HPDE6-E6E7 (cell line): ENCODE measurements at regions not wholly inside any gene's neighbourhood (a gene's known extent, or its start where the extent isn't known, plus 50 kb on each side); places are given as distances from the start of the nearest gene placed in this dataset.
"Not testable (repeated sequence)": the region's sequence is repeated elsewhere in the genome, so short reads cannot be mapped to it uniquely, and the experiment has no call there.

ENCODE experiments used
- DNase-seq: peaks from one replicate; pipeline ENCODE4 v3.0.0; 2011; ENCODE audit warnings: missing footprints; ENCODE audit errors: extremely low spot score

DNA sequence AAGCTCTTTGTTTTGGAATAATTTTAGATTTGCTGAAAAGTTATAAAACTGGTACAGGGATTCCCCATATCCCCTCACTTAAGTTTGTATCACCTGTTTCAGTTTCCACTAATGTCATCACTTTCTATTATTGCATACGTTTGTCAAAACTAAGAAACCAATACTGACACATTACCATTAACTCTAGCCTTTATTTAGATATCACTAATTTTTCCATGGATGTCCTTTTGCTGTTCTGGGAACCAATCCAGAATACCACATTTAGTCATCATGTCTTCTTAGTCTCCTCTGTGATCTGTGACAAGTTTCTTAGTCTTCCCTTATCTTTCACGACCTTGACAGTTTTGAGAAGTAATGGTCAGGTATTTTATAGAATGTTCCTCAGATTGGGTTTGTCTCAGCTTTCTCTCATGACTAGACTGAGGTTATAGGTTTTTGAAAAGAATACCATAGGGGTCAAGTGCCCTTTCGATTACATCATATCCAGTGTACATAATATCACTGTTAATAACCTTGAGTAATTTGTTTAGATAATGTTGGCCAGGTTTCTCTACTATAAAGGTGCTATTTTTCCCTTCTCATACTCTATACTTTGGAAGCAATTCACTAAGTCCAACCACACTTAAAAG lies 51.9 kb upstream of the NMUR2 start:
- DNase-seq, result no peak

DNA sequence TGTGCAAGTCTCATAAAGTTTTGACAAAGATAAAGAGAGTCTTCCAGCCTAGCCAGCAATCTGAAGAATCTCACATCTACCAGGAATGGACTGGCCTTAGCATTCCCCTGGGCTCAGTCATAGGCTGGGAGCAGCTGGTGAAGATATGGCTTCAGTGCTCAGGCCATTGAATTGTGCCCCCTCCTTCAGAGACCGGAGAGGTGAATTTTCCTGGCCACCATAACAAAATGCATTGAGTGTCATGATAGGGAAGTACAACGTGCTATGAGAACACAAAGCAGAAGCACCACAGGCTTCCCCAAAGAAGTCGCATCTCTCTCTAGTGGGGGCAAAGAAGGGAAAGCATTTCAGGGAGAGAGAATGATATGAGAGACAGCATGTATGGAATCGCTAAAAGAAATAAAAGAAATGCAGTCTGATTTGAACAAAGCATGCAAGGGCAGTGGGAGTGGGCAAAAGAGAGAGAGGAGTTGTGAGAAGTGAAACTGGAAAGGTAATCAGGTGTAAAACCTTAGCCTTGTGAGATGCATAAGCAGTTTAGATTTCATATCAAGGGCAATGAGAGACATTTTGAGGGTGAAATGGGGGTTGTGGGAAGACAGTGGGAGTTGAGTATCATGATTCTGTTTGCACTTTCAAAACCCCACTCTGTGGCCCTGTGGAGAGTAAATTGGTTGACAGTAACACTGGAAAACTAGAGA lies 57.1 kb upstream of the NMUR2 start:
- no peak for DNase-seq

DNA sequence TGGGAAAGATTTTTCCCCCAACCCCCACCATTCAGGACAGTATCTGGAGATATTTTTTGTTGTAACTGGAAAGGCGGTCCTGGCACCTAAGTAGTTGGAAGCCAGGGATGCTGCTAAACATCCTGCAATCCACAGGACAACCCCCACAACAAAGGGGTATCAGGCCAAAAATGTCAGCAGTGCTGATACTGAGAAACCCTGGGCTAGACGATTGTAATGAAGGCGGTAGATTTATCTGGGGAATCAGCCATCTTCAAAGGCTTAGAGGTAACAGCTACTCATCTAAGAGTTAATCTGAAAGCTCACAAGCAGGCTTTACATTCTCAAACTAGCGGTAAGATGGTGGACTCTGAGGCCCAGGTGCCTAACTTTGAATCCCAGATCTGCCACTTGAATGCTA lies 59.0 kb upstream of the NMUR2 start:
- DNase-seq, result no peak

DNA sequence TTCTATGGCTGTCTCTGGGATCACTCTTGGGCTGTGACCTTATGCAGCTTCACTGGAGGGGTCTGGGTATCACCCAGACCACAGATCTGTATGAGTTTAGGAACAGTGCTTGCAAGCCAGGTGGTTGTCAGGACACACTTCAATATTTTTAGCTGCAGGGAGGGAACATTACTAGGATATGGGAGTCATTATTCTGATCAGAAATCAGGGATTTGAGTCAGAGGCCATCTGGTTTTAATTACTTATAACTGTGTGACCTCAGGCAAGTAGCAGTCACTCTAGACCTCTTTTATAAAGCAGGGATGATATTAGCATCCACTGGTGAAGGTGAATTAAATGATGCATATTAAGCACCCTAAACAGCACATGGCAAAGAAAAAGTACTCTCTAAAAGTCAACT lies 60.1 kb upstream of the NMUR2 start:
- no peak for DNase-seq

DNA sequence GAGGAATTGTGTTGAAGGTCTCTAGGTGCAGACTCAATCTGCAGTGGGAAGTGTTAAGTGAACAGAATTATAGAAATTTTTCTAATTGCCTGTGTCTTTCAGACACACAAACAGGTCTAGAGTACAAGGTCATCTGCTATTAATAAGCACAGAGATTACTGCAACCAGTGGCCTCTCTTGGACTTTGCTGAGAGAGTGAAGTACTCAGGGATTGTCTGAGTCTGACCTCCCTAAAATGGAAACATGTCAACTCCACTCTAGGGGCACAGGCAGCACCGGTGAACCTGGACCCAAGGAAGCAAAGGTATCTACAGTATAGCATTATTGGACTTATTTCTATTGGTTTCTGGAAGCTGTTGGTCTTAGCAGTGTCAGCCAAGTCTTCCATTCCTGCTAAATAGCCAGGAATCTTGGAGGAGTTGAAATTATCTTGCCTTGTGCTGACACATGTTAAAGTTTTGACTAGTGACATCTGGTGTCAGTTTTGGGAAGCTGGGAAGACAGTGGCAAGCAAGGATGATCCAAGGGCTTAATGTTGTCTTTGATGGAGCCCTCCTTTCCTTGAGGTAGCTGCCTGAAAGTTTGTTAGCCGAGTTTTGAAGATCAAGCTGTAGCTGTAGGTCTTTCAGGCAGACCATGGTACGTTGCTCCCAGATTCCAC lies 61.1 kb upstream of the NMUR2 start:
- no peak for DNase-seq

DNA sequence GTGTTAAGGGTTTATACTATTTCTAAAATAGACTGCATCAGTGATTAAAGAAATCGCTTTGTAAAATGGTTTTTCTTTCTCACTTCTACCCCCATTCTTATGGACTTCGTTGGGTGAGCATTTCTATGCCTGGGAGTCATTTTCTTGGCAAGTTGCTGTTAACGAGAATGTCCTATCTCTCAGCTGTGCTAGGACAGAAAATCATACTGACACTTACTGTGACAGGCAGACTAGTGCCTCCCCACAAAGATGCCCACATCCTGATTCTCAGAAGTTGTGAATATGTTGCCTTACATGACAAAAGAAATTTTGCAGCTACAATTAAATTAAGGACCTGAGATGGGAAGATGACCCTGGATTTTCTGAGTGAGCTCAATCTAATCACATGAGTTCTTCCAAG lies 65.1 kb upstream of the NMUR2 start:
- DNase-seq, result no peak

DNA sequence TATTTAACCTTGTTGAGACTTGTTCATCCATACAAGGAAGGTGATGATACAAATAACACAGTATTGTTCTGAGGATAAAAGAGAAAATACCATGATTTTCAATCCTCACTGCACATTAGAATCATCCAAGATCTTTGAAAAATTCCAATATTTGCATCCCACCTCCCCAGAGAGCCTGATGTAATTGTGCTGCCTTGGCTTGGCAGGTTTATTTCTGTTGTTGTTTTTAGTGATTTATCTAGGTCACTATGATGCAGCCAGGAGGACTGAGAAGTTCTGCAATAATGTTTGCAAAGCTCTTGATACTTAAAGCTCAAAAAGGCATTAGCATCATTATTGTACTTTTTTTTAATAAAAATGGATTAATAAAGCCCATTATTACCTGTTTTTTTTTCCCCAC lies 67.0 kb upstream of the NMUR2 start:
- no peak for DNase-seq

DNA sequence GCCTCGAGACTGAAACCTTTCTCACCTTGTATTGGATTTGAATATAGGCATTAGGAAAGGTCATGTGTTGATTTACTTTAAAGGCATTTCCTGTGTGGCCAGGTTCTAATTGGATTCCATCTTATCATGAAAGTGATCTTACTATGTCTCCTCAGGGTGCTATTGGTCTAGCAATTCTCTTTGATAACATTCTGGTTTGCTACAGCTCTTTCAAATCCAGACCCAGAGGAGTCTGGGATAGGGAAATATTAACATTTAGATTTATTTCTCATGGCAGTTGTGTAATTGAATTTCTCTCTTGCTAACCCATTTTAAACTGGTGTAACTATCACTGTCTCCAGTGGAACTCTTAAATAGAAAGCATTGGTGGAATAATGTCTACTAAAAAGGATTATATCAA lies 69.9 kb upstream of the NMUR2 start:
- DNase-seq, result no peak

DNA sequence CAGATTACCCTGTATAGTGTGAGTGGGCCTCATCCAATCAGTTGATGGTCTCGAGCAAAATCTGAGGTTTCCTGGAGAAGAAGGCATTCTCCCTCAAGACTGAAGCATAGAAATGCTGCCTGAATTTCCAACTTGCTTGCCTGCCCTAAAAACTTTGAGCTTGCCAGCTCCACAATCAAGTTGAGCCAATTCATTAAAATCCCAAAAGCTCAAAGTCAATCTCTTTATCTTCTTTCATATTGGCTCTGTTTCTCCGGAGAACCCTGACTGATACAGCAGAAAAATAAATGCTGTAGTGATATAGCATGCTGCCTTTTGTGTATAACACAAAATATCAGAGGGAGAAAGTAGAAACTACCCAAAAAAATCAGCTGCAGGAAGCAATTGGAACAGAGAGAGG lies 72.5 kb upstream of the NMUR2 start:
- DNase-seq, result no peak

DNA sequence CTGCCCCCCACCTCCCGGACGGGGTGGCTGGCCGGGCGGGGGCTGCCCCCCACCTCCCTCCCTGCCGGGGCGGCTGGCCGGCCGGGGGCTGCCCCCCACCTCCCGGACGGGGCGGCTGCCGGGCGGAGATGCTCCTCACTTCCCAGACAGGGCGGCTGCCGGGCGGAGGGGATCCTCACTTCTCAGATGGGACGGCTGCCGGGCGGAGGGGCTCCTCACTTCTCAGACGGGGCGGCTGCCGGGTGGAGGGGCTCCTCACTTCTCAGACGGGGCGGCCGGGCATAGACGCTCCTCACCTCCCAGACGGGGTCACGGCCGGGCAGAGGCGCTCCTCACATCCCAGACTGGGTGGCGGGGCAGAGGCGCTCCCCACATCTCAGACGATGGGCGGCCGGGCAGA lies 74.8 kb upstream of the NMUR2 start:
- not testable (repeated sequence) for DNase-seq

DNA sequence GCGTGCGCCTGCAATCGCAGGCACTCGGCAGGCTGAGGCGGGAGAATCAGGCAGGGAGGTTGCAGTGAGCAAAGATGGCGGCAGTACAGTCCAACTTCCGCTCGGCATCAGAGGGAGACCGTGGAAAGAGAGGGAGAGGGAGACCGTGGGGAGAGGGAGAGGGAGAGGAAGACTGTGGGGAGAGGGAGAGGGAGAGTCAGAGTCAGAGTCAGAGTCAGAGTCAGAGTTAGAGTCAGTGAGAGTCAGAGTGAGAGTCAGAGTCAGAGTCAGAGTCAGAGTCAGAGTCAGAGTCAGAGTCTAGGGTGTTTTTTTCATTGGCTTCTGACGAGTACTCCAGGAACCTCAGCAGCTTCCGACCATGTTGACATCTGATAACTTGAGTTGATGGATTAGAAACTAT lies 75.6 kb upstream of the NMUR2 start:
- DNase-seq, result not testable (repeated sequence)

DNA sequence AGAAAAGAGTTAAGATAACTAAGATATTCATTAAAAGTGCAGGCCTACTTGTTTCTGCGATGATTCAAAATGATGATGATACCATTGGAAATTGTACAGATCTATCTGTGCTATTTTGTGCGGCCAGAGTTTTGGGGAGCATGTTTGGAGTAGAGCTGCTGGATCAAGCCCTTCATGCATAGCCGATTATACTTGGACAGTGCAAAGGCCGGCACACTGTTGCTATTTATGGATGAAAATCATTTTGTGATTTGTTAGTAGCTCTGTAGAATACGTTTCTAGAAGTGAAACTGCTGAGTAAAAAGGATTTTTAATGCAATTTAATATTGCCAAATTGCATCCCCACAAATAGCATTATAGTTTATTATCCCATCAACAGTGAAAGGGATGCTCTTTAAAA lies 82.1 kb upstream of the NMUR2 start:
- no peak for DNase-seq

DNA sequence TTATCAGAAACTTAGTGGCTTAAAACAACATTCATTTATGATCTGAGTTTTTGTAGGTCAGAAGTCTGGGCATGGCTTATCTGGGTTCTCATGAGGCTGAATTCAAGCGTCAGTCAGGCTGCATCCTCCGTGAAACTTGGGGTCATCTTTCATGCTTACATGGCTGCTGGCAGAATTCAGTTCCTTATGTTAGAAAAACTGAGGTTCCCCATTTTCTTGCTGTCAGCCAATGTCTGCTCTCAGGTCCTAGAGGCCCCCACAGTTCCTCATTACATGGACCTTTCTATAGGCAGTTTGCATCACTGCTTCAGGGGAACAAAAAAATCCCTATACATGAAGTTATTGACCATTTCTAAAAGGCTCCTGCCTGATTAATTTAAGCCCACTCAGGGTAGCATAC lies 83.8 kb upstream of the NMUR2 start:
- no peak for DNase-seq

DNA sequence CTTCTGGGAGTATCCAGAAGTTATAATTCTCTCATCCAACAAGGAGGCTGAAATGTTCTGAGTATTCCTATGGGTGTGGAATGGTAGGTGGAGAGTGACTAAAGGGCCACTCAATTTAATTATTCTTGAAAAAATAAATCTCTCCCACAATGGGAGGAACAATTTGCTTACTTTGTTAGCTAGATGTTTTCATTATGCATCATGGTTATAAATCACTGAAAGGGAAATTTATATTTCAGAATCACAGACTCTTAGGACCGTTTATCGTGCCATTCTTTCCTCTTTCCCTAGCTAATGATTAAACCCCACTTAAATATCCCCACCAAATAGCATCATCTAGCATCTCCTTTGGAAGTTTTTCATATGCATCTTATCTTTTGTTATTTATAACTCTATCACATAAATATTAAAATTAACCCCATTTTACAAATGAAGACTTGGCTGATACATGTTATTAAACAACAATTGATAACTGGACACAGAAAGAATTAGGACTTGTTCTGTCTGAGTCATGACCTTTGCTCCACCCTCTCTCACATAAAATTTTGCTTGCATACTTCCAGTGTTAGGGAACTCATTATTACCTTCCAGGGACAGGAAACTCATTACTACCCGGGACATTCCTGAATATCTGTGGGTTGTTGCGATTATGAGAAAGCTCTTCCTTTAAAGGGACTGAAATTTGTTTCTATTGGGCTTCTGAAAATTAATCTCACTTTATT lies 94.9 kb upstream of the NMUR2 start:
- DNase-seq, result no peak

DNA sequence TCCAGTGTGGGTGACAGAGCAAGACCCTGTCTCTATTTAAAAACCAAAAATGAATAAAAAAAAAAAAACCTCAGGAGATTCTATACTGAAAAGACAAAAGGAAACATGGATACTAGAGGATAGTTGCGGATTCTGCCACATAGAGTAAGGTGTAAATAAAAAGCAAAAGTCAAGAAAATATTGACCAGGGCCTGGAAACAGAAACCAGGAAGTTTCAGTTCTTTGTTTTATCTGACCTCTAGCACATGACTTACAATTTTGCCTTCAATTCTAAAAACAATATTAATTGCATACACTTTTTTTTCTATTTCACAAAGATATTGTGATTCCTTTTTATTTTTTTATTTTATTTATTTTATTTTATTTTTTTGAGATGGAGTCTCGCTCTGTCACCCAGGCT lies 96.2 kb upstream of the NMUR2 start:
- DNase-seq, result no peak

DNA sequence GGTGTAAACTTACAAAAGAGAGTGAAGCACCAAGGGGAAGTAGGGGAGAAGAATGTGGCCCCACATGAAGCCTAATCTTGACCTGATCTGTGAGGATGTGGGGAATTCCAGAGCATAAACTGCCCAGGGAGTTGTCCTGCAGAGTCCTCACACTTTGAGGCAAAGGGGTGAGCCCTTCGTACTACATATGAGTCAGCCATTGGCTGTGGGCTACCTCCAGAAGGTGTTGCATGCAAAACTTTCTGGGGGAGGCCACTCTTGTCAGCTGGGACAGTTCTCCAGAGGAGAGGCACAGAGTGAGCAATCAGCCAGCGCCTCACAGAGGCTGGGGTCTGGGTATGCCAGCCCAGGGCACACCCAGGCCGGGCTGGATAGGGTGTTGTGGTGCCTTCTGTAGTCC lies 98.1 kb upstream of the NMUR2 start:
- no peak for DNase-seq

DNA sequence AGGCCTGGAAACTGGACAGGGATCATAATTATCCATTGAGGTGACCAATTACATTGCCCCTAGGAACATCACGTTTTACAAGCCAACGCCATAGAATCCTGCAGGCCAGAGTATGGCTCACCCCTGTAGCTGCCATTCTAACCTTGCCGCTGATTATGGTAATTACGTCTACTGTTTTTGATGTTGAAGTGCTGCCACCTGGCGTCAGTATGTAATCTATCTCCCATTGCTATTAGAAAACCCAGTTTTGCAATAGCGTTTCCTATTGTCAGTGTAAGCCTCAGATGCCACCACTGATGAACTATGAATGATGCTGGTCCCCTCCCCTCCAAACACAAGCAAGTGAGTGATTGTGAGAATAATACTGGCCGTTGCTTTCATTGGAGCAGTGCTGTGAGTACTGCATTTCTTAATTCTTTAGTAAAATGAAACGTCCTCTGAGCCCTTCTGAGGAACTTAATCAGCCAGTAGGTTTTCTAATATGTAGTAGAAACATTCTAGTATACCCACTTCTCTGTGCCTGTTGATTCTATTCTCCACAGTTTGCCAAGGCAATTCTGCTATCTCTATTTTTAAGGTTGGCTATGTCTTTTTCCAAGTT lies 100.5 kb upstream of the NMUR2 start:
- DNase-seq, result peak; percentile 20

DNA sequence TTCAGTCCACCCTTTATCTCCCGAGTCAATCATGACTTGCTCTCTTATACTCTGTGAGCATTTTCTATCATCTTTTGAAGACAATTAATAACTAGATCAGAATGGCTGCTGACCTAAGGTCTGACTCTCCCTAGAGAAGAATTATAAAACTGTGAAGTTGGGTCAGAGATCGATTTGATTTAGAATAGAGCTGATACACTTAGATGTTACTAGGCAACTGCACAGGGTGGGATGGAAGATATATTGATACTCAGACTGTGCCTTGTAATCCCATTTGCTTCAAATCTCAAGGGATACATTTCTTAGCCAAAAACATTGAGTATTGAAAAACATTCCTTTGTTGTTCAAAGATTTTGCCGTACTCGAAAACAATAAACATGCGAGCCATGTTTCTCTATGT lies 106.0 kb upstream of the NMUR2 start:
- DNase-seq, result no peak

DNA sequence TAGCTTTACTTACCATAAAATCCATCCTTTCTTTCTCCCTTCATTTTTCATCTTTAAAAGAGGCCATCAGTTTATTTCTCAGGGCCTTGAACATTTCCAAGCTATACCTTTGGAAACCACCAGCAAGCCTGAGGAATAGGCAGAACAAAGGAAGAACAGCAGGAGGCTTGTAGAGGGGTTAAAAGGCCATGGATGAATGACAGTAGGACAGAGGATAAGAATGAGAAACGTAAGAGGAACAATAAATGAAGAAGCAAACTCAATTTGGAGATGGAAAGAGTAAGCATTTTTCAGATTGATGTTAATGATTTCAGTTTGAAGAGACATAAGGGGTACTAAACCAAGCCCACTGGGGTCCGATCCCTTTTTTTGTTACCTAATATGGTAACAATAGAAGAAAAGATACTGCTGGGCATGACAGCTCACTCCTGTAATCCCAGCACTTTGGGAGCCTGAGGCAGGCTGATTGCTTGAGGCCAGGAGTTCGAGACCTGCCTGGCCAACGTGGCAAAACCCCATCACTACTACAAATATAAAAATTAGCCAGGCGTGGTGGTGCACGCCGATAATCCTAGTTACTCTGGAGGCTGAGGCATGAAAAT lies 106.6 kb upstream of the NMUR2 start:
- DNase-seq, result no peak

DNA sequence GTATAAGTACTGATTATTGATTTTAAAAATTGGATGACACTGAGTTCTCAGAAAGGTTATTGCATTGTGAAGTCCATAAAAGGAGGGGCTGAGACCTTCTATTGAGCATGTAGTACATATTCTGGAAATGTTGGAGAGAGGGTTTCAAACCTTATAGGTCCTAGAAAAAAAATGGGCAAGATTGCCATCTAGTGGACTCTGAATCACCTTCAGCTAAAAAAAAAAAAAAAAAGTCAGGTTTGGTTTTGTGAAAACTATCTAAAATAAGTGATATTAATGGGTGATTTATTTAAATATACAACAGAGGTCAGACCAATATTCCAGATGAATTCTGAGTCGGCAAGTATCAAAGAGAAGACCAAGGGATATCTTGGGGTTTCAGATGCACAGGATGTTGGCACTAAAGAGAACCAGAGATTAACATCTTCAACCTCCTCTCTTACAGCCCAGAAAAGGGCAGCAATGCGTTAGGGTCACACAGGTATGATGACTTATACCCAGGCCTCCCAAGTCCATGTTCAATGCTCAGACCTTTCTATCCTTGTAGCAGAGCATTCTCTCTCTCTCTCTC lies 109.8 kb upstream of the NMUR2 start:
- DNase-seq, result no peak

DNA sequence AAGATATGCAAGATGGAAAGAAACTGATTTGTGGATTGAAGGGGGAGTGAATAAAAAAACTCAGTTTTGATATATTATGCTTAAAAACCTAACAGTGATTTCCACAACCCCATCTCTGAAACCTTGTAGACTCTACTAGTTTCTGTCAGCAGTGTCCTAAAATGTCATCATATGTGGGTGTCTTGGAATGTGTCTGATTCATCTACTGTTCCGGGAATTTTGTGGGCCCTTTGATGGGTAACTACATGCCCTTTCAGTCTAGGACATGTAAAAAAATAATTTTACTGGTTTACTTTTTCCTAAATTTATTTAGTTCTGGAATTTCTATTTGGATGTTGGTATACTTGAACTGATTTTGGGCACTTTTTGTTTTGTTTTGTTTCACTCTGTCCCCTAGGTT lies 118.9 kb upstream of the NMUR2 start:
- no peak for DNase-seq
